RKO (cell line): ENCODE measurements at regions not wholly inside any gene's neighbourhood (a gene's known extent, or its start where the extent isn't known, plus 50 kb on each side); places are given as distances from the start of the nearest gene placed in this dataset.

ENCODE experiments used
- DNase-seq: peaks from one replicate; pipeline ENCODE4 v3.0.0-alpha.2; 2016; ENCODE audit warnings: low spot score

DNA sequence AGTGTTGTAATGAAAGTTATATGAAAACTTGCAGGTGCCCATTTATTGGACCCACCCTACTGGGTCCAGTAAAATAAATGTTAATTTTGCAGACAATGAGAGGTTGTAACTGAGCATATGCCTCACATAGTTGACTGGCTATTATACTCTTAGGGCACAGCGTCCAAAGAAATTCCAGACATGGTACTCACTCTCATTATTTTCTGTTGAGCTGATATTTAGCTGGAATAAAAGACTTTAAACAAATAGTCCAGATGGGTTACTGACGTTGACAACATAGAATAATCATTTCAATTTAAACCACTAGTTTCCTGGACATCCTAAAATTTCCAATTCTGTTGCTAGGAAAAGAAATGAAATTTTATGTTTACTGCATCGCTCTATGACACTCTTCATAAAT, 174.5 kb downstream of the ZNF365 start:
- DNase-seq = no peak

DNA sequence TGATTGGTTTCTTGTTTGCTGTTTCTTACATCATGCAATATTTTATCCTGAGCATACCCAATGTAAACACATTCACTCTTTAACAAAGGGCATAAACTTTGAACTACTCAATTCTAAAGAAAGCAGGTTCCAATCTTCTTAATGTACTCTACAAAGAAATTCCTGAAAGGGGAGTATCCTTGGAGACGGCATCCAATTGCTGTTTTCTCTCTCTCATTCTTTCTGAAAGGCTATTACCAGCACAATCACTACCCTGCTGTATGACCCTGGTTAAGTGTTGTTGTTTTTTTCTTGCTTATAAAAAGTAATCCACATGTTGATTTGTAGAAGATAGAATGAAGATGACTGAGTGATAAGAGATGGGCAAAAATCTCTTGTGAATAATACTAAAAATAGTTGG, 176.0 kb downstream of the ZNF365 start:
- DNase-seq = no peak

DNA sequence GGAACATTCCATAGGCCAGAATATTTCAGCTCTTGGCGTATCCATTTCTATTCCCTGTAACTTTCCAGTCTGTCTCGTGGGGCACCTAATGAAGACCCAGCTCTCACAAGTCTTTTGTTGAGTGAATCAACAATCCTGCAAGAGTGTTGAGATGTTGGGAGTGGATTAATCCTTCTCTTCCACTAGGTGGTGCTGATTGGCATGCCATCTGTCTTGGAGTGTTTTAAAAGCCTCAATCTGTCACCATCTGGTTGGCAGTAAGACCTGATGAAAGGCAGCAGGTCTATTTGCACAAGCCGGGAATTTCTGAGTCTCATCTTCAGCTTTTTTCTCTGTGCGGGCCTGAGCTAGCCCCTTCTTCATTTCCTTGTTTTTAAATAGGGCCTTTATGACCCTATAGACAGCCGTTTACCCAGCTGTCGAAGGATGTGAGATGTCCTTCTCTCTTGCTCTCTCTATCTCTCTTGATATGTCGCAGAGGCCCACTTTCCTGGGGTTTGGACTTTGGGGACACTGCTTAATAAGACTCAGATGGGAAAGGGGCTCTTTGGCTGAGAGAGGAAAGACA, 180.5 kb downstream of the ZNF365 start:
- DNase-seq = peak; percentile 15

DNA sequence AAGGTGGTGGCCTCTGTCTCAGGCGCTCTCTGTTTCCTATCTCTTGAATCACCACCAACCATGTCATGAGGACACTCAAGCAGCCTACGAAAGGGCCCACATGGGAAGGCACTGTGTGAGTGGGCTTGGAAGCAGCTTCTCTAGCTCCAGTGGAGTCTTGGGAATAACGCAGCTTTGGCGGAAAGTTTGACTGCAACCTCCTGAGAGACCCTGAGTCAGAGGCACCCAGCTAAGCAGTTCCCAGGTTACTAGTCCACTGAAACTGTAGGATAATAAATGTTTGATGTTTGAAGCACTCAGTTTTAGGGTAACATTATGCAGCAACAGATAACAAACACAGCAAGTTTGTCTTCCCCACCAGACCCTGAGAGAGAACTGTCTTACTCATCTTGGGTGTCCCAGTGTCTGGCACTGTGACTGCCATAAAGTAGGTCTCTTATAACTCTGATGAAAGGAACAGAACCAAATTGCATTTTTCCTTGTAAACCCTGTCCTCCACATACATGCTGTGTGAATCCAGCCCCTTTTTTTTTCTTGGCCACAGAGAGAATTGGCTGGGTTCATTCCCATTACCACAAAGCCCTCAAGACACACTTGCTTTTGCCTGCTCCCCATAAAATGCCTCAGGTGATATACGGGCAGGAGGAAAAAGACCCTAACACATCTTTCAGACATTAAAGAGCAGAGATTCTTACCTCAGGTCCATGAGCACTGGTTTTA, 185.5 kb downstream of the ZNF365 start:
- no peak for DNase-seq

DNA sequence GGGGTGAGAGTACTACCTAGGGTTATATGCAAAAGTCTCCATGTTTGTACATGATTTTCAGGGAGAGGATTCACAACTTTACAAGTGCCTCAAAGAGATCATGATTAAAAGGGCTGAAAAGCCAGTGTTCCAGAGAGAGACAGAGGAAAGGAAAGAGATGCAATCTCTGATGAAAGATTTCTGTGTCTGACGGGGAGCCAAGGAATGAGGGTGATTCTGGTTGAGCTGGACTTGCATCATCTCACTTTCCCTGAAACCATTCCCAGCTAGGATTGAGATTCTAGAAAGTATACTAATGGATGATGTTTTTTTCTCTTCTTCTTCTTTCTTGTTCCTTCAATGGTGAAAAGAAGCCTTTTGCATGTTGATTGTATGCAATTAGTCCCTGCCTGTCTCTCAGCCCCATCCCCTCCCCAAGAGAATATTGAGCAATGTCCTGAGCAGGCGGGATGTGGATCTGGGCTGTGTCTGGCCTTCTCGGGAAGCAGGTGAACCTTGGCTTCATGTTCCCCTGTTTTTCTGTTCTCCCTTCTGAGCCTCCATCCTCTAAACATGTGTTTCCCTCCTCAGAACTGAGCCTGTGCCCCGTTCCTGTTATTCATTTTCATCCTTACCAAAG, 186.1 kb downstream of the ZNF365 start:
- no peak for DNase-seq

DNA sequence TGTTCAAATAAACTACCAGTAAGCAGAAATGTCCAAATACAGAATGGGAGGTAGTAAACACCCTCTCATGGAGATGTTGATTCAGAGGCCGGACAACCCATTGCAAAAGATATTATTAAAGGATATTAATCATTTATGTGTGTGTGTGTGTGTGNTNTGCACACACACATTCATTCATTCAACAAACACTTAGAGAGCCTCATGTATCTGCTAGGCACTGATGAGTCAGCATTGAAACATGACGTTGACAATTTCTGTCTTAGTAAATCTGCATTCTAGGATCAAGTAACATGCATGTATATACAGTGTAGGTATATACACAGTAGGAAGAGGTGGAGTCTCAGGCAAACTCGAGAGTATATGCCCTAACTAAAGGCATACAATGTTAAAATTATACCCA, 187.0 kb downstream of the ZNF365 start:
- no peak for DNase-seq

DNA sequence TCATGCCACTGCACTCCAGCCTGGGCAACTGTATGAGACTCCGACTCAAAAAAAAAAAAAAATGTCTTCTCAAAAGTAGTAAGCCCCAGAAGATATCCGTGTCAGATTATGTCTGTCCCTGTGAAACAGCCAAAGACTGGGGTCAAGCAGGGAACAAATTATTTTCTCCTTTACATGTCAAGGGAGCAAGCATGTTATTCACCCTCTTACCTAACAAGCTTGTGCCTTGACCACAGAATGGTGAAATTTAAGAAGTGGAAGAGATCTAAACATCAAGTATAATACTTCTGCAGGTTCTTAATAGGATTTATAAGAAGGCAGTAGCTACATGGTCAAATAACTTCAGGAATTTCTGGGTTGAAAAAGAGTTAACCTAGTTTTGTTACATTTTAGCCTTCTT, 187.9 kb downstream of the ZNF365 start:
- no peak for DNase-seq

DNA sequence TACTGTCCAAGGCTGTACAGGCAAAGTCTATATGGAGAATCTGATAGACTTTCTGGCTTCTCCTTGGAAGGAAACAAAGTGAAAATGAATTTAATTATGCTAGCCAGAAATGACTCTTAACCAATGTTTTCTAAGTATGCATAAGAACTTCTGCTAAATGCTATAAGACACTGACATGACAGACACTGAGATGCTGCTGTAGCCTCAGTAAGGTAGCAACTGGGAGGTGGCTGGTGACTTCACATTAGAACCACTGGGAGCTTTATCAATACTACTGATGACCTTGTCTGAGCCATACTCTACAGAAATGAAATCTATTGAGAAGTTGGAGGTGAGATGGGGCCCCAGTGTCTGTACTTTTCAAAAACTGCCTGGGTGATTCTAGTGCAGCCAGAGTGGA, 188.6 kb downstream of the ZNF365 start:
- DNase-seq = no peak

DNA sequence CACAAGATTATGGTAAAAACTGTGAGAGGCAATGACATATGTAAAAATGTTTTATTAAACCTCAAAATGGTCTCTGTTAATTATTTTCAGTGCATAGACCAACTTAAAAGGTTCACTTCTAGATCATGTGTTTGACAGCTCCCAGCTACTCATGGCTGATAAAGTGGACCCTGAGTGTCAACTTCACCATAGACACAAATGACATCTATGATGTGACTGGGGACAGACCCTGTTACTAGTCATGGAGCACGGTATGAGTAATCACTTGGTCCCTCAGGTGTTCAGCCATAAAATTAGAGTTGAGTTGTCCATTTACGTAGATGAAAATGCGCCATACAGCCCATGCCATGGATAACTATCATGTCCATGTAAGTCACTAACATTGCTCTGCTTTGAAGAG, 199.8 kb downstream of the ZNF365 start:
- no peak for DNase-seq

DNA sequence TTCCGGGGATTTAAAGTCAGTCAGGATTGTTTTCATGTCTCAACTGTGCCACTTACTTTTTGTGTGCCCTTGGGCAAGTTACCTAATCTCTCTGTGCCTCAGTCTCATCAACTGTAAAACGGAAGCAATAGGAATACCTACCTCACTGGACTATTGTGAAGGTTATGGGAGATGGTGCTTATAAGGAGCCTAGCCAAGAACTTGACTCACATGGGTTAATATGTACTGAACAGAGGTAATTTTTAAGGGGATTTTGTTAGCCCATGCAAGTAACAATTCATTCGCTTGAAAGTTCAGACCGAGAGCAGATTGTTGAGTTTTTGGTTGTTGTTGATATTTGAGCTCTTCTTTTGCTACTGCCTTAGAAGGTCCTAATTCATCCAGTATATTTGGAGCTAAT, 202.9 kb downstream of the ZNF365 start:
- no peak for DNase-seq

DNA sequence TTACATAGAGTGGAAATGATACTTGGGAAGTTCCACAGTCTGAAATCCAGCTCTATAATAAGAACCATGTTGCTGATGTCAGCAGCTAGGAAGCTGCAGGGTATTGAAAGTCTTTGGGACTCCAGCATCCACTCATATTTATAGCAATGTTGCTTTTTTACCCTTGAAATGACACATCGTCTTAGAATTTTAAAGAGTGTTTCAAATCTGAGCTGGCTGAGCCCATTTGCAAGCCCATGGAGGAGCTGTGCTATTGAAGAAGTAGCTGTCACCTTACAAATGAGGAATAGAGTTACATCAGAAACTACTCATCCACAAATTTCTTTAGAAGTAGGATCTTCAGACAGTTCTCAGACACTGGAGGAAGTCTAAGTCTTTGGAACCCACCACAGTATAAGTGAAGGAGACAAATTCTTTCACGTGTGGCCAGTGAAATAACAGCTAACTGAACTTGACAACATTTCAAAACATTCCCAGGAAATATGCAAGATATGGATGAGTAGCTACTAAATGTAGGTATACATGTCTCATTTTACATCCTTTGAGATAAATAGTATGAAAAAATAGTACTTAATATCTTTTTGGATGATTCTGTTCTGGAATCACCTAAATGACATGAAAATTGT, 203.6 kb downstream of the ZNF365 start:
- DNase-seq = no peak

DNA sequence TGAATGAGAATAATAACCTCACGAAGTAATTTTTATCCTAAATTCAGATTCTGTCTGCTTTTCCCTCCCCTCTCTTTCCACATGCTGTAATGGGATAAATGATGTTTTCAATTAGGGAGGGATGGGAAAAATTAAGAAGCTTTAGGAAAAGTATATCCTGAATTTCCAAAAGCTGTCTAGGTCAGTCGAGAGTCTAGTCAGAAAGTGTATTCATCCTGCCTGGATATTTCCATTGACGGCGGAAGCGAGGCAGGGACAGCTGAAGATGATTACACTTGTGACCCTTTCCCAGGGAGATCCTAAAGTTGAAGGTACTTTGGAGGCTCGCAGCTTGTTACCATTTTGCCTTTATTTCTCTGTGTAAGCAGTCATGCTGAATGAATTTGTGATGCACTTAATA, 204.1 kb downstream of the ZNF365 start:
- no peak for DNase-seq

DNA sequence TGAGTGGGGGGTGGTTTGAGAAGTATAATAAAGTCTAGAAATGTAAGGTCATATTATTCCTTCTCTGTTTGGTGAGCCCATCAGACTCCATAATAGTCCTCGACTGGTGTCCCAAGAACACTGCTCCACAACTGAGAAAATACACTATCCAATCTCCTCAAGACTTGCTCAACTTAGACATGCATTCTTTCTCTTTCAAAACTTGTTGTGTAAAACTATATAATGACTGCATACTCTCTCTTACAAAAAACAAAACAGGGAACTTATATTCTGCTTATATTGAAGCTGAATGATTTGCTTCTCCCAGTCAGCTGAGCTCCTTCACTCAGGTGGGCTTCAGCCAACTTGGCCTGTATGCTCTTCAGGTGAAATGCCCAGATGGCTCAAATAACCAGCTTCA, 204.7 kb downstream of the ZNF365 start:
- no peak for DNase-seq

DNA sequence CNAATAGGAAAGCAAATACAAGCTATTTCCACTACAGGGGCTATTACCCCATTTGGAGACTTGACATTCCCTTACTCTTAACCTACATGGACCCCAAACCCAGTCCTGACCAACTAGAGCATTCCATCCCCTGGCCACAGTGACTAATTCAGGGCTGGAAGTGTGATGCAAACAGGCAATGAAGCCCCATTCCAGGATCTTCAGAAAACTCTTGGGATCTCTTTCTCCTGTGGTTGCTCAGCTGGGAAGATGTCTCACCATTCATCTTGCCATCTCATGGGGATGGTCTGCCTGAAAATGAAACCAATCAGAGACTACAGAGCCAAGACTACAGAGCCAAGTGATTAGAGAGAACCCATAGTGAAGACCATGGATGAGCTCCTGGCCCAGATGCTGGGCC, 206.2 kb downstream of the ZNF365 start:
- DNase-seq = no peak

DNA sequence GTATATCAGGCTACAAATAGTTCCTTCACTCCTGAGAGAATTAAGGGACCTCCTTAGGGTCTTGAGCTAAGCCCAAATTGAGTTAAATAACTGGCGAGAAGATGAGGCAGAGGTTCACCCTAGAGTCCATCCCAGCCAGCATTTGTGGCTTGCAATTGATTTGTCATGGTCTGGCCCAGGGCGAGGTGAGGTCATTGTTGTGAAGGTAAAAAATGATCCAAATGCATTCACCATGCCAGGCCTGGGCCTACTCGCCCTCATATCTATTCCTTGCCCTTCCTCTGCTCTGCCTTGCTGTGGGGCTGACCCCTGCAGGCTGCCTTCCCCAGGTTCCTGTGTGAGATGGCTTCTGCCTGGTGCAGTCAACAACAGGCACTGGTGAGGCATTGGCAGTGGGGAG, 207.2 kb downstream of the ZNF365 start:
- no peak for DNase-seq

DNA sequence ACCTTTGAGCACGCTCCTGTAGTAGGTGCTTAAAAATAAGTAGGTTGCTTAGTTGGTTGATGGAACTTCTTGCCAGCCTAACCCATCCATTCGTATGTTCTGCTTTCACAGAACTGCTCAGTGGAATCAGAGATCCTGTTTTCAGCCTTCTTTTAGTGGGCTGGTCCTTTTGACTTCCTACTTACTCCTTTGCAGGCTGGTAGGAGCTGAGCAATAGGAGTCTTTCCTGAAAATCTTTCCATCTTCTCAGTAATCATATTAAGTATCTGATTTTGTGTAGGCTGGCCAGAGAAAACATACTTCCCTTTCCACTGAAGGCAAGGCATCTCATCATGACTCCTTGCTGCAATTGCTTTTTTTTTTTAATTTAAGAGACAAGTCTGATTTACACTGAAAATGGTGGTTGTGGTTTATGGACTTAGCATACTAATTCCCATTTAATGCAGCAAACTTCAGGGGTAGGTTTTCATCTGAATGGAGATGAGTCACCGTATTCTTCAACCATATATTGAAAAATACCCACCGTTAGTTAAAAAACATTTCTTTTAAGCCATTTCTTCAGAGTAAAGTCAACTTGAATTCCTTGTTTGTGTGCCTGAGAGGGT, 208.0 kb downstream of the ZNF365 start:
- DNase-seq = no peak

DNA sequence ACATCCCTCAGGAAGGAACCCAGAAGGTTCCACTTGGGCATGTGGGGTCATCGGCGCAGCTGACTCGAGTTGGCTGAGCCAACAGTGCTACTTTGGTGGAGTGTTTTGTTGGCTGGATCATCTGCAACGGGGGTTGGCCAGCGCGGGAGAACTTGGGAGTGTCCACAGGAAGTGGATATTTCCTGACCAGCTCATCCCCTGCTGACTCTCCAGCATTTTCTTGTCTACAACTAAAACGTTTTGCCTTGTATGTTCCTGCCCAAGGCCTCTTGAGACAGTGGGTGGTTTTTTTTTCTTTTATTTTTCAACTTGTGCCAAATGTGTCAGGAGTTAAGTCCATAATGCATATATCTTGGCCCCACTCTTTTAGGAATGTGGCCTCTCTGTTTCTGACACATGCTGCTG, 208.6 kb downstream of the ZNF365 start:
- no peak for DNase-seq

DNA sequence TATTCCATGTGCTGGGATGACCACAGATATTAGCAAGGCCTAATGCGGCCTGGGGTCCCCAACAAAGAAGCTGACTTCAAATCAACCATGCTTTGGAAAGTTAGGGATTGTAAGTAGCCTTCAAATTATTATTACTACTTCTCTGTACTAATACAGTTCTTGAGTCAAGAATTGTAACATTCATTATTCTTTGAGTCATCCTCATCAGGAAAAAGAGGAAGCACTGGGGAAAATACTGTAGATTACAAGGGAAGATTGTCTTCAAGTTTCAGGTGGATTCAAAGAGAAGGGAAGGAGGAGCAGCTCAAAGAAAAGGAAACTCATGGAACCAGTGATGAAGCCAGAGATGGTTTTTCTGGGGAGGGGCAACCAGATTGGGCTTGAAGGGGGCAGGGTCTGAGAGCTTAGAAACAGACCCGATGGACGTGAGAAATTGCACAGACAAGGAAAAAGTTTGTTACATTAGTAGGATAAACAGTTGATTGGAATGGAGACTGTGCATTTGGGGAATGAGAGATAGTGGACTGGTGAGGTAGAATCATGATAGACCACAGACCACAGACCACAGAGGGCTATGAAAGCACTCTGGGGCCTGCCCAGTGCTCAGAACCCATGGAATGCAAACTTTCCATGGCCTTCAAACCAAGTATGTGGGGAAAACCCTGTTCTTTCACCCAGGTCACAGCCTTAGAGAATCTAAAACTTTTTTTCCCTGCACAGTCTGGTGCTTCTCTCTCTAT, 209.9 kb downstream of the ZNF365 start:
- no peak for DNase-seq

DNA sequence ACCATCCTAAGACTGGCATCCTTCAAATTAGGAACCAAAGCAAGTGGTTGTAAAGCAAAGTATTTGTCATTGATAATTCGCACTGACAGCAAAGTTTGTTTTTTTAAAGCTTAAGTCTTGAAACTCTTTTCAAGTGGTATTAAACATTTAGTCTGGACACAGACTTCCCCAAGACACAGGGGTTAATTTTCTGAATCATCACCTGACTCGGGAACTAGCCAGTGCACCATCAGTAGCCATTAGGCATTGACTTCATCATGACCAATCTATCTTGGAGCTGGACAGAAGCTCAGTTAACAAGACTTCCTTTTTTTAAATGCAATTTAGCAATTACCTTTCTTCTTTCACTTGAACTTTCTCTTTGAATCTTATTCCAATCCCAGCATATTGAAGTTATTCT, 210.6 kb downstream of the ZNF365 start:
- no peak for DNase-seq

DNA sequence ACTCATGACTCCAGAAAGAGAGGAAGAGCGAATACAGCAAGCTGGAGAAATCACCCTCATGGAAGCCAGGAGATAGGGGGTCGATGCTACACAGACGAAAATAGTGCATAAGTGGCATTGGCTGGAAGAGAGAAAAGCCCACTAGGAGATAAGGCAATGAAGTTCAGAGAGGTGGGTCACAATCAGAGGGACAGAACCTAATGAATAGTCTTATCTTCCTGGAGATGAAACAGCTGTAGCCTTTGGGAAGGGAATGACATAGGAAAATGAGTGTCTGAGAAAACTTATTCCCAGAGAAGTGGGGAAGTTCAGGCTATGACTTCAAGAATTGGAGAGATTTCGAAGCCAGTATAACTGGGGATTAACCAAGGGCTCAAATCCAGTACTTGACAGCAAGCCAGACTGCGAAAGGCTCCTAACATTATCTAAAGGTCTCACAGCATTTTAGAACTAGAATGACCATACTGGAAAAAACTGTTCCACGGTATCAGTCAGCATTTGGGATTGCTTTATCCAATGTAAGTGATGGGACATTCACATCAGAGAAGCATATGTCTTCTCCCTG, 211.1 kb downstream of the ZNF365 start:
- no peak for DNase-seq

DNA sequence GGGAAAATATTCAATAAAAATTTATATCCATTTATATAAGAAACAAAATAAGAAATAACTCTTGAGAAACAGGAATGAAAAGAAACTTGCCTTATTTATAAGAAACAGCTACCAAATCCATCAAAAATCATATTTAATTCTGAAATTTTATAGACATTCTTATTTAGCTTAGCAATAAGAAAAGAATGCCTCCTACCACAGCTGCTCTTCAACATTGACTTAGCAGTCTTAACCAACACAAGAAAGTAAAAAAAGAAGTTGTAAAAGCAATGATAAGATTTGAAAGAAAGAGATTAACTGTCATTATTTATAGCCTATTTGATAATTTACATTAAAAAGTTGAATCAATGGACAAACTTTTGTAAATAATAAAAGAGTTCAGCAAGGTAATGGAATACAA, 212.8 kb downstream of the ZNF365 start:
- DNase-seq = no peak

DNA sequence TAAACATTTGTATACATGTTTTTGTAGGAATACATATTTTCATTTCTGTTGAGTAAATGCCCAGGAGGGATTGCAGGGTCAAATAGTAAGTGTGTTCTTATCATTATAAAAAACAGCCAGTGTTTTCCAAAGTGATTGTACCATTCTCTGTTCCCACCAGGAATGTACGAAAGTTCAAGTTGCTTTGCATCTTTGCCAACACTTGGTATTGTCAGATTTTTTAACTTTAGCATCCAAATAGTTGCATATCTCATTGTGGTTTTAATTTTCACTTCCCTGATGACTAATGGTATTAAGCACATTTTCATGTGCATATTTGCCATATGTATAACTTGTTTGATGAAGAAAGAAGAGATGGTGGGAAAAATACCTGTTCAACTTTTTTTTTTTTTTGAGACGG, 213.9 kb downstream of the ZNF365 start:
- no peak for DNase-seq
